ENCODE measurements at regions not wholly inside any gene's neighbourhood (a gene's known extent, or its start where the extent isn't known, plus 50 kb on each side); places are given as distances from the start of the nearest gene placed in this dataset.
"Not testable (repeated sequence)": the region's sequence is repeated elsewhere in the genome, so short reads cannot be mapped to it uniquely, and the experiment has no call there.

- TF ChIP-seq, protein P1, sequence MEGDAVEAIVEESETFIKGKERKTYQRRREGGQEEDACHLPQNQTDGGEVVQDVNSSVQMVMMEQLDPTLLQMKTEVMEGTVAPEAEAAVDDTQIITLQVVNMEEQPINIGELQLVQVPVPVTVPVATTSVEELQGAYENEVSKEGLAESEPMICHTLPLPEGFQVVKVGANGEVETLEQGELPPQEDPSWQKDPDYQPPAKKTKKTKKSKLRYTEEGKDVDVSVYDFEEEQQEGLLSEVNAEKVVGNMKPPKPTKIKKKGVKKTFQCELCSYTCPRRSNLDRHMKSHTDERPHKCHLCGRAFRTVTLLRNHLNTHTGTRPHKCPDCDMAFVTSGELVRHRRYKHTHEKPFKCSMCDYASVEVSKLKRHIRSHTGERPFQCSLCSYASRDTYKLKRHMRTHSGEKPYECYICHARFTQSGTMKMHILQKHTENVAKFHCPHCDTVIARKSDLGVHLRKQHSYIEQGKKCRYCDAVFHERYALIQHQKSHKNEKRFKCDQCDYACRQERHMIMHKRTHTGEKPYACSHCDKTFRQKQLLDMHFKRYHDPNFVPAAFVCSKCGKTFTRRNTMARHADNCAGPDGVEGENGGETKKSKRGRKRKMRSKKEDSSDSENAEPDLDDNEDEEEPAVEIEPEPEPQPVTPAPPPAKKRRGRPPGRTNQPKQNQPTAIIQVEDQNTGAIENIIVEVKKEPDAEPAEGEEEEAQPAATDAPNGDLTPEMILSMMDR (IDR thresholded peaks at IDR 0.05), result no peak
- no peak for ATAC-seq (ENCODE audit: low FRiP score)
These were observed 1658.0 kb downstream of the C4orf33 start for GRCh38 chr4:130753926-130754325.

DNA sequence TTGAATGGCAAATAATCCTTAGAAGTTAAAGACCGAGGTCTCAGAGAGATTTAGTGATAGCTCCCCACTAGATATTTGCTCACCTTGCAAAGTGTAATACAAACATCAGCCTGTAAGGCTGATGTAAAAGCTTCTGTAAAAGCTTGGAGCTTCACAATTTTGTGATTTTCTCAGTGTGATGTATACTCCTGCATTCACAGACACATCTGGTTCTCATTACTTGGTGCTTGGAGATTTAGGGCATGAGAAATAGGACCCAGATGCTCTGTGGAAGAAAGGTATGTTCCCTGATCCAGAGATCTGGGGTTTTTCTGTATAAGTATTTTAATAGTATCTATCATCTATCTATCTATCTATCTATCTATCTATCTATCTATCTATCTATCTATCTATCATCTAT, 1664.3 kb downstream of the C4orf33 start:
- TF ChIP-seq, protein P1 (IDR thresholded peaks at IDR 0.05), result no peak
- ATAC-seq (ENCODE audit: low FRiP score), result no peak
- no peak for DNase-seq (ENCODE audit: low spot score)

More at GRCh38 chr4:130753926-130754325, 1658.0 kb downstream of the C4orf33 start:
- no peak for DNase-seq (ENCODE audit: low spot score)

DNA sequence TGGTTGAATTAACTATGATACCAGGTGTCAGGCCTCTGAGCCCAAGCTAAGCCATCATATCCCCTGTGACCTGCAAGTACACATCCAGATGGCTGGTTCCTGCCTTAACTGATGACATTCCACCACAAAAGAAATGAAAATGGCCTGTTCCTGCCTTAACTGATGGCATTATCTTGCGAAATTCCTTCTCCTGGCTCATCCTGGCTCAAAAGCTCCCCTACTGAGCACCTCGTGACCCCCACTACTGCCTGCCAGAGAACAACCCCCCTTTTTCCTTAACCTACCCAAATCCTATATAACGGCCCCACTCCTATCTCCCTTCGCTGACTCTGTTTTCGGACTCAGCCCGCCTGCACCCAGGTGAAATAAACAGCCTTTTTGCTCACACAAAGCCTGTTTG, 1671.4 kb downstream of the C4orf33 start:
- DNase-seq (ENCODE audit: low spot score); ATAC-seq (ENCODE audit: low FRiP score): not testable (repeated sequence)

DNA sequence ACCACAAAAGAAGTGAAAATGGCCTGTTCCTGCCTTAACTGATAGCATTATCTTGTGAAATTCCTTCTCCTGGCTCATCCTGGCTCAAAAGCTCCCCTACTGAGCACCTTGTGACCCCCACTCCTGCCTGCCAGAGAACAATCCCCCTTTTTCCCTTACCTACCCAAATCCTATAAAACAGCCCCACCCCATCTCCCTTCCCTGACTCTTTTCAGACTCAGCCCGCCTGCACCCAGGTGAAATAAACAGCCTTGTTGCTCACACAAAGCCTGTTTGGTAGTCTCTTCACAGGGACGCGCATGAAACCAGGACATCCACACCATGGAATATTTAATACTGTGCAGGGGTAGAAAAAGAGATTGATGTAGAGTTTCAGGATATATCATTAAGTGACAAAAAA, 1677.0 kb downstream of the C4orf33 start:
- not testable (repeated sequence) for ATAC-seq (ENCODE audit: low FRiP score)

GRCh38 chr4:130808492-130808891, 1712.5 kb downstream of the C4orf33 start:
- DNase-seq (ENCODE audit: low spot score) (no peak), ATAC-seq (ENCODE audit: low FRiP score) (no peak)
- TF ChIP-seq, protein P1 (IDR thresholded peaks at IDR 0.05), result no peak

More for the DNA sequence above, 1677.0 kb downstream of the C4orf33 start:
- DNase-seq (ENCODE audit: low spot score), result not testable (repeated sequence)

- no peak for ATAC-seq (ENCODE audit: low FRiP score)
- TF ChIP-seq, protein P1 (IDR thresholded peaks at IDR 0.05), result no peak
- DNase-seq (ENCODE audit: low spot score), result no peak
These were observed 1716.3 kb downstream of the C4orf33 start for GRCh38 chr4:130812117-130812765.

DNA sequence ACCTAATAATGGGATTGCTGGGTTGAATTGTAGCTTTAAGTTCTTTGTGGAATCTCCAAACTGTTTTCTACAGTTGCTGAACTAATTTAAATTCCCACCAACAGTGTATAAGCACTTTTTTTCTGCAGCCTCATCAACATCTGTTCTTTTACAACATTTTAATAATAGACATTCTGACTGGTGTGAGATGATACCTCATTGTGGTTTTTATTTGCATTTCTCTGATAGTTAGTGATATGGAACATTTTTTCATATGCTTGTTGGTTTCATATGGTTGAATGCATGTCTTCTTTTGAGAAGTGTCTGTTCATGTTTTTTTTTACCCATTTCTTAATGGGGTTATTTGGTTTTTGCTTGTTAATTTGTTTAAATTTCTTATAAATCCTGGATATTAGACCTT, 1718.9 kb downstream of the C4orf33 start:
- DNase-seq (ENCODE audit: low spot score), result no peak
- ATAC-seq (ENCODE audit: low FRiP score), result no peak
- TF ChIP-seq, protein P1 (IDR thresholded peaks at IDR 0.05), result no peak

DNA sequence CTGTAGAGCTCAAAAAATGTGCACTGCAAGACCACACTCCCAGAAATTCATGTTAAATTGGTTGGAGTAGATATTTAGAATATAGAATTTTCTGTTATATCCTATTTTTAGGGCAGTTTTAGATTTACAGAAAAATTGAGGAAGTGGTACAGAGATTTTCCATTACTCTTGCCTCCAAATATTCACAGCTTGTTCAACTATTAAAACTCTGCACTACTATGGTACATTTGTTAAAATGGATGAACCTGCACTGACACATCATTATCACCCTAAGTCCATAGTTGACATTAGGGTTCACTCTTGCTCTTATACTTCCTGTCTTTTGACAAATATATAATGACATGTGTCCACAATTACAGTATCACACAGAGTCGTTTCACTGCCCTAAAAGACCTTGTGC, 1724.5 kb downstream of the C4orf33 start:
- ATAC-seq (ENCODE audit: low FRiP score), result no peak
- TF ChIP-seq, protein P1 (IDR thresholded peaks at IDR 0.05), result no peak

More for the DNA sequence above, 1724.5 kb downstream of the C4orf33 start:
- no peak for DNase-seq (ENCODE audit: low spot score)

Measured in omental fat pad (tissue), 3 donors.